ENCODE measurements at regions not wholly inside any gene's neighbourhood (a gene's known extent, or its start where the extent isn't known, plus 50 kb on each side); places are given as distances from the start of the nearest gene placed in this dataset.
A peak's percentile ranks its signal among the peaks of the same experiment; 100 is the strongest.

GRCh38 chr7:156515911-156516790 lies 124.4 kb upstream of the RNF32 start (continued):
- TF ChIP-seq, protein P1, sequence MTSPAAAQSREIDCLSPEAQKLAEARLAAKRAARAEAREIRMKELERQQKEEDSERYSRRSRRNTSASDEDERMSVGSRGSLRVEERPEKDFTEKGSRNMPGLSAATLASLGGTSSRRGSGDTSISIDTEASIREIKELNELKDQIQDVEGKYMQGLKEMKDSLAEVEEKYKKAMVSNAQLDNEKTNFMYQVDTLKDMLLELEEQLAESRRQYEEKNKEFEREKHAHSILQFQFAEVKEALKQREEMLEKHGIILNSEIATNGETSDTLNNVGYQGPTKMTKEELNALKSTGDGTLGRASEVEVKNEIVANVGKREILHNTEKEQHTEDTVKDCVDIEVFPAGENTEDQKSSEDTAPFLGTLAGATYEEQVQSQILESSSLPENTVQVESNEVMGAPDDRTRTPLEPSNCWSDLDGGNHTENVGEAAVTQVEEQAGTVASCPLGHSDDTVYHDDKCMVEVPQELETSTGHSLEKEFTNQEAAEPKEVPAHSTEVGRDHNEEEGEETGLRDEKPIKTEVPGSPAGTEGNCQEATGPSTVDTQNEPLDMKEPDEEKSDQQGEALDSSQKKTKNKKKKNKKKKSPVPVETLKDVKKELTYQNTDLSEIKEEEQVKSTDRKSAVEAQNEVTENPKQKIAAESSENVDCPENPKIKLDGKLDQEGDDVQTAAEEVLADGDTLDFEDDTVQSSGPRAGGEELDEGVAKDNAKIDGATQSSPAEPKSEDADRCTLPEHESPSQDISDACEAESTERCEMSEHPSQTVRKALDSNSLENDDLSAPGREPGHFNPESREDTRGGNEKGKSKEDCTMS (CRISPR knock-in tag; conservative IDR thresholded peaks at IDR 0.05) = no peak
- TF ChIP-seq, protein P2, sequence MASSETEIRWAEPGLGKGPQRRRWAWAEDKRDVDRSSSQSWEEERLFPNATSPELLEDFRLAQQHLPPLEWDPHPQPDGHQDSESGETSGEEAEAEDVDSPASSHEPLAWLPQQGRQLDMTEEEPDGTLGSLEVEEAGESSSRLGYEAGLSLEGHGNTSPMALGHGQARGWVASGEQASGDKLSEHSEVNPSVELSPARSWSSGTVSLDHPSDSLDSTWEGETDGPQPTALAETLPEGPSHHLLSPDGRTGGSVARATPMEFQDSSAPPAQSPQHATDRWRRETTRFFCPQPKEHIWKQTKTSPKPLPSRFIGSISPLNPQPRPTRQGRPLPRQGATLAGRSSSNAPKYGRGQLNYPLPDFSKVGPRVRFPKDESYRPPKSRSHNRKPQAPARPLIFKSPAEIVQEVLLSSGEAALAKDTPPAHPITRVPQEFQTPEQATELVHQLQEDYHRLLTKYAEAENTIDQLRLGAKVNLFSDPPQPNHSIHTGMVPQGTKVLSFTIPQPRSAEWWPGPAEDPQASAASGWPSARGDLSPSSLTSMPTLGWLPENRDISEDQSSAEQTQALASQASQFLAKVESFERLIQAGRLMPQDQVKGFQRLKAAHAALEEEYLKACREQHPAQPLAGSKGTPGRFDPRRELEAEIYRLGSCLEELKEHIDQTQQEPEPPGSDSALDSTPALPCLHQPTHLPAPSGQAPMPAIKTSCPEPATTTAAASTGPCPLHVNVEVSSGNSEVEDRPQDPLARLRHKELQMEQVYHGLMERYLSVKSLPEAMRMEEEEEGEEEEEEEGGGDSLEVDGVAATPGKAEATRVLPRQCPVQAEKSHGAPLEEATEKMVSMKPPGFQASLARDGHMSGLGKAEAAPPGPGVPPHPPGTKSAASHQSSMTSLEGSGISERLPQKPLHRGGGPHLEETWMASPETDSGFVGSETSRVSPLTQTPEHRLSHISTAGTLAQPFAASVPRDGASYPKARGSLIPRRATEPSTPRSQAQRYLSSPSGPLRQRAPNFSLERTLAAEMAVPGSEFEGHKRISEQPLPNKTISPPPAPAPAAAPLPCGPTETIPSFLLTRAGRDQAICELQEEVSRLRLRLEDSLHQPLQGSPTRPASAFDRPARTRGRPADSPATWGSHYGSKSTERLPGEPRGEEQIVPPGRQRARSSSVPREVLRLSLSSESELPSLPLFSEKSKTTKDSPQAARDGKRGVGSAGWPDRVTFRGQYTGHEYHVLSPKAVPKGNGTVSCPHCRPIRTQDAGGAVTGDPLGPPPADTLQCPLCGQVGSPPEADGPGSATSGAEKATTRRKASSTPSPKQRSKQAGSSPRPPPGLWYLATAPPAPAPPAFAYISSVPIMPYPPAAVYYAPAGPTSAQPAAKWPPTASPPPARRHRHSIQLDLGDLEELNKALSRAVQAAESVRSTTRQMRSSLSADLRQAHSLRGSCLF (CRISPR knock-in tag; IDR thresholded peaks at IDR 0.05; ENCODE audit: borderline replicate concordance) = no peak
- TF ChIP-seq STAT5B (CRISPR knock-in tag; IDR thresholded peaks at IDR 0.05) = no peak
- peak; percentile 74 for TF ChIP-seq MYPOP (CRISPR knock-in tag; IDR thresholded peaks at IDR 0.05)
- TF ChIP-seq ZNF431 (CRISPR knock-in tag; IDR thresholded peaks at IDR 0.05; ENCODE audit: borderline replicate concordance, low read depth) = no peak
- peak; percentile 22; the same call in 1 of the 2 replicates for TF ChIP-seq ZBTB7B (CRISPR knock-in tag; IDR thresholded peaks at IDR 0.05)
- TF ChIP-seq, protein P3, sequence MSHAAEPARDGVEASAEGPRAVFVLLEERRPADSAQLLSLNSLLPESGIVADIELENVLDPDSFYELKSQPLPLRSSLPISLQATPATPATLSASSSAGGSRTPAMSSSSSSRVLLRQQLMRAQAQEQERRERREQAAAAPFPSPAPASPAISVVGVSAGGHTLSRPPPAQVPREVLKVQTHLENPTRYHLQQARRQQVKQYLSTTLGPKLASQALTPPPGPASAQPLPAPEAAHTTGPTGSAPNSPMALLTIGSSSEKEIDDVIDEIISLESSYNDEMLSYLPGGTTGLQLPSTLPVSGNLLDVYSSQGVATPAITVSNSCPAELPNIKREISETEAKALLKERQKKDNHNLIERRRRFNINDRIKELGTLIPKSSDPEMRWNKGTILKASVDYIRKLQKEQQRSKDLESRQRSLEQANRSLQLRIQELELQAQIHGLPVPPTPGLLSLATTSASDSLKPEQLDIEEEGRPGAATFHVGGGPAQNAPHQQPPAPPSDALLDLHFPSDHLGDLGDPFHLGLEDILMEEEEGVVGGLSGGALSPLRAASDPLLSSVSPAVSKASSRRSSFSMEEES (CRISPR knock-in tag; IDR thresholded peaks at IDR 0.05) = peak; percentile 80
- TF ChIP-seq ZNF652 (CRISPR knock-in tag; IDR thresholded peaks at IDR 0.05; ENCODE audit: borderline replicate concordance, low read depth) = peak; percentile 34; the same call in 1 of the 2 replicates
- no peak for TF ChIP-seq EZH2 (conservative IDR thresholded peaks at IDR 0.05; ENCODE audit: low read depth, low read length)
- 0 out of 2 replicates have a peak, but pooled peaks have one; percentile 59 for TF ChIP-seq HDAC2 (CRISPR knock-in tag; IDR thresholded peaks at IDR 0.05)
- TF ChIP-seq, protein P4, sequence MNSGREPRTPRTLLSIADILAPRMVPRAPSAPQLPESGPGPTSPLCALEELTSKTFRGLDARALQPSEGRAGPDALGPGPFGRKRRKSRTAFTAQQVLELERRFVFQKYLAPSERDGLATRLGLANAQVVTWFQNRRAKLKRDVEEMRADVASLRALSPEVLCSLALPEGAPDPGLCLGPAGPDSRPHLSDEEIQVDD (CRISPR knock-in tag; IDR thresholded peaks at IDR 0.05; ENCODE audit: borderline replicate concordance) = no peak
- peak; percentile 85 for TF ChIP-seq NCOA2 (CRISPR knock-in tag; IDR thresholded peaks at IDR 0.05)
- TF ChIP-seq ZNF3 (CRISPR knock-in tag; IDR thresholded peaks at IDR 0.05) = no peak
- no peak for TF ChIP-seq PREB (CRISPR knock-in tag; IDR thresholded peaks at IDR 0.05)
- TF ChIP-seq ZKSCAN5 (CRISPR knock-in tag; IDR thresholded peaks at IDR 0.05) = no peak
- TF ChIP-seq RFX5 (IDR thresholded peaks at IDR 0.05; ENCODE audit: low read depth, low read length) = peak; percentile 93
- TF ChIP-seq ZNF282 (IDR thresholded peaks at IDR 0.05; ENCODE audit: partially characterized antibody) = no peak

Measured in HepG2 (cell line).